ENCODE measurements at regions not wholly inside any gene's neighbourhood (a gene's known extent, or its start where the extent isn't known, plus 50 kb on each side); places are given as distances from the start of the nearest gene placed in this dataset.

DNA sequence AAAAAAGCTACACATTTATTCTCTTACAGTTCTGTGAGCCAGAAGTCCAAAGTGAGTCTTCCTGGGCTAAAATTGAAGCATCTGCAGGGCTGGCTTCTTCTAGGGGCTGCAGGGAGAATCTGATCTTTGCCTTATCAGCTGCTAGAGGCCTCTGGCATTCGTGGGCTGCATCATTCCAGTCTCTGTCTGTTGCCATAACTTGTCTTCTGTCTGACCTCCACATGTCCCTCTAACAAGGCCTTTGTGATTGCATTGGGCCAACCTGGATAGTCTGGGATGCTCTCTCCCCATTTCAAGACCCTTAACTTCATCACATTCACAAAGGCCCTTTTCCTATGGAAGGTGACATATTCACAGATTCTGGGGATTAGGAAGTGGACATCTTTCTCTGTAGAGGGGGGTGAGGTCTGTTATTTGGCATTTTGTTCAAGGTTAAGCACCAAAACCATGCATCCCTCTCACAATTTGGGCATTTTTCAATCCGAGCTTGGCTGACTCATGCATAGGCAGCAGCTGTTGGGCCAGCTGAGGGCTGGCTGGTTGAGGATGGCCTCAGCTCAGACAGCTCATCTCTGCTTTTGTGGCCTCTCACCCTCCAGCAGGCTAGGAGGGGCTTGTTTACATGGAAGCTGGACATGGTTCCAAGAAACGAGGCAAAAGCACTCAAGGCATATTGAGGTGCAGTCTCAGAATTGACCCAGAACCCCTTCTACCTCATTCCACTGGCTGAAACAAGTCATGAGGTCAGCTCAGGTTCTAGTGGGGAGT lies 116.1 kb upstream of the NXT1 start:
- ATAC-seq: peak in 1 of 4 donors; percentile 51
- peak in 1 of 5 donors; percentile 19 for DNase-seq
- Histone ChIP-seq H3K27me3 (no peaks in the 10 kb centered on the region), H3K36me3 (no peaks in the 10 kb centered on the region), H3K9me3 (peaks cover 0 to 19% (median 0%) of the 10 kb centered on the region in 12 donors), H3K4me3 (no peak overlapping the region), H3K4me1 (peaks cover 0 to 4% (median 0%) of the 10 kb centered on the region in 12 donors), H3K27ac (no peak overlapping the region)
- WGBS, 4 donors: 80 to 91% (median 84%) methylated on average over 2 to 3 of the region's 3 CpGs
- TF ChIP-seq POLR2A (IDR thresholded peaks at IDR 0.05): no peak
- TF ChIP-seq, protein P1, sequence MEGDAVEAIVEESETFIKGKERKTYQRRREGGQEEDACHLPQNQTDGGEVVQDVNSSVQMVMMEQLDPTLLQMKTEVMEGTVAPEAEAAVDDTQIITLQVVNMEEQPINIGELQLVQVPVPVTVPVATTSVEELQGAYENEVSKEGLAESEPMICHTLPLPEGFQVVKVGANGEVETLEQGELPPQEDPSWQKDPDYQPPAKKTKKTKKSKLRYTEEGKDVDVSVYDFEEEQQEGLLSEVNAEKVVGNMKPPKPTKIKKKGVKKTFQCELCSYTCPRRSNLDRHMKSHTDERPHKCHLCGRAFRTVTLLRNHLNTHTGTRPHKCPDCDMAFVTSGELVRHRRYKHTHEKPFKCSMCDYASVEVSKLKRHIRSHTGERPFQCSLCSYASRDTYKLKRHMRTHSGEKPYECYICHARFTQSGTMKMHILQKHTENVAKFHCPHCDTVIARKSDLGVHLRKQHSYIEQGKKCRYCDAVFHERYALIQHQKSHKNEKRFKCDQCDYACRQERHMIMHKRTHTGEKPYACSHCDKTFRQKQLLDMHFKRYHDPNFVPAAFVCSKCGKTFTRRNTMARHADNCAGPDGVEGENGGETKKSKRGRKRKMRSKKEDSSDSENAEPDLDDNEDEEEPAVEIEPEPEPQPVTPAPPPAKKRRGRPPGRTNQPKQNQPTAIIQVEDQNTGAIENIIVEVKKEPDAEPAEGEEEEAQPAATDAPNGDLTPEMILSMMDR (IDR thresholded peaks at IDR 0.05): no peak
- intact Hi-C loops (cut with DNase I): loop anchor here (1.0 to 10.0 kb wide), 13 partner anchors 32 to 900 kb away; partner anchors contain the start of gene THBD (in 1 of the 10)

DNA sequence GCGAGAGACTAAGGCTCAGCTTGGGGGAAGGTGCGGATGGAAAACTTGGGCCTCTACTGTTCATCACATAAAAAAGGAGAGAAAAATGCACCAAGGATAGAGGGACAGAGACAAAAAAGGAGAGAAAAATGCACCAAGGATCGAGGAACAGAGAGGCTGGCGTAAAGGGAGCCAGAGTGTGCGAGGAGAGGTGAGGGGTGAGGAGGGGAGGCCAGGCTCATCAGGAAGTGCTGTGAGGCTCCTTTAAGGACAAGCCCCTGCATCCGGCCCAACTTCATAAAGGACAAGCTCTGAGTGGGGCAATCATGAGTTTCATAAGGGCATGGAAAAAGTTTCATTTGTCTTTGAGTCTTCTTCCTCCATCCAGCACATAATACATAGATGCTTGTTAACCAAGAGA lies 117.2 kb upstream of the NXT1 start:
- DNase-seq (no peak), ATAC-seq (no peak)
- 94 to 98% (median 96%) methylated on average over 6 of the region's 6 CpGs for WGBS, 4 donors
- H3K27ac ChIP-seq: no peak overlapping the region
- TF ChIP-seq POLR2A (IDR thresholded peaks at IDR 0.05): no peak
- TF ChIP-seq, protein P1 (IDR thresholded peaks at IDR 0.05): no peak
- peaks cover 0 to 12% (median 0%) of the 10 kb centered on the region in 12 donors for H3K4me1 ChIP-seq
- no peak overlapping the region for H3K4me3 ChIP-seq
- H3K9me3 ChIP-seq: peaks cover 0 to 9% (median 0%) of the 10 kb centered on the region in 12 donors
- intact Hi-C loops (cut with DNase I): loop anchor here in 4 of 10 donors (5.0 to 10.0 kb wide), 5 partner anchors 49 to 899 kb away; no protein-coding TSS in a partner anchor
- H3K27me3 ChIP-seq: no peaks in the 10 kb centered on the region
- no peaks in the 10 kb centered on the region for H3K36me3 ChIP-seq

DNA sequence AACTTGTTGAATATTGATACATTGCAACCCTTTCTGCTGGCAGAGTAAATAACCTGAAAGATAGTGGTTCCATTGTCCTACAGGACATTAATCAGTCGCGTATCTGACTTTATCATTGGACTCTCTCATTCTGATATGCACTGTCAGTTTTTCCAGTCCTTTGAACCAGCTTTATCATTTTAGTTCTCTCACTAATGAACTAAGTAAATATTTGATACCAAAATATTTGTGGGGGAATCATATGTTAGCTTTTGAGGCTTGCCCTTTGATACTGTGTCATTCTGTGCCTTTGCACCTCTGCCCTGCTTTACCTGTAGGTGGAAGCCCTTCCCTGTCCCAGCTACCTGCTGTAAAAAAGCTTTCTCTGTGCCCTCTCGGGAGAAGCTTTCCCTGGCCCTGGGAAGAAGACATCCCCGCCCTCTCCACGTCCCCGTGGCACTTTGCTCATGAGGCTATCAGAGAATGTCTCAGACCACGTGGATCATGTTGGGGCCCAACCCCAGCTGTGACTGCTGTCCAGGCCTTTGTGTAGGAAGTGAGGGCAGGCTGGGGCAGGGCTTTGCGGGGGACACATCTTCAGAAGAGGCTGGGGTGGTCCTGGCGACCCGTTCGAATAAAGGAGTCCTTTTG lies 117.8 kb upstream of the NXT1 start:
- H3K4me1 ChIP-seq: peaks cover 0 to 12% (median 0%) of the 10 kb centered on the region in 12 donors
- H3K4me3 ChIP-seq: no peak overlapping the region
- H3K9me3 ChIP-seq: peaks cover 0 to 9% (median 0%) of the 10 kb centered on the region in 12 donors
- ATAC-seq (no peak), DNase-seq (no peak)
- WGBS, 4 donors: 92 to 95% (median 94%) methylated on average over 11 of the region's 11 CpGs
- H3K27ac ChIP-seq: no peak overlapping the region
- intact Hi-C loops (cut with DNase I): loop anchor here in 4 of 10 donors (5.0 to 10.0 kb wide), 5 partner anchors 48 to 898 kb away; no protein-coding TSS in a partner anchor
- TF ChIP-seq, protein P1 (IDR thresholded peaks at IDR 0.05): no peak
- no peak for TF ChIP-seq POLR2A (IDR thresholded peaks at IDR 0.05)
- no peaks in the 10 kb centered on the region for H3K36me3 ChIP-seq
- no peaks in the 10 kb centered on the region for H3K27me3 ChIP-seq

DNA sequence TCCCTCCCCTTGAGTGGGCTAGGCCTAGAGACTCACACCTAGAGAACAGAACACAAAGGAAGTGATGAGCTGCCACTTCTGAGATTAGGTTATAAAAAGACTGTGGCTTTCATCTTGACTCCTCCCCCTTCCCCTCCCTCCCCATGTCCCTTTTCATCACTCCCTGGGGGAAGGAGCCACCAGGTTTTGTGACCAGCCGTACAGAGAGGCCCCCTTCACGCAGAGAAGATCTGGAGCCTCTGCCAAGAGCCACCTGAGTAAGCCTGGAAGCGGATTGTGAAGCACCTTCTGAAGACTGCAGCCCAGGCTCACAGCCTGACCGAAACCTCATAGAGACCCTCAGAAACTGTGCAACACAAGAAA lies 118.4 kb upstream of the NXT1 start:
- H3K4me3 ChIP-seq: no peak overlapping the region
- ATAC-seq (no peak), DNase-seq (no peak)
- peaks cover 0 to 12% (median 0%) of the 10 kb centered on the region in 12 donors for H3K4me1 ChIP-seq
- H3K27me3 ChIP-seq: no peaks in the 10 kb centered on the region
- no peak overlapping the region for H3K27ac ChIP-seq
- peaks cover 0 to 9% (median 0%) of the 10 kb centered on the region in 12 donors for H3K9me3 ChIP-seq
- TF ChIP-seq, protein P1 (IDR thresholded peaks at IDR 0.05): no peak
- no peak for TF ChIP-seq POLR2A (IDR thresholded peaks at IDR 0.05)
- no peaks in the 10 kb centered on the region for H3K36me3 ChIP-seq
- intact Hi-C loops (cut with DNase I): loop anchor here in 4 of 10 donors (5.0 to 10.0 kb wide), 5 partner anchors 47 to 897 kb away; no protein-coding TSS in a partner anchor
- 98 to 100% (median 100%) methylated on average over 2 to 4 of the region's 4 CpGs for WGBS, 4 donors

All from heart left ventricle (tissue), 16 donors.